Stimulated activated CD4-positive, alpha-beta T cell treated with anti-CD3 and anti-CD28 coated beads, Interleukin-4, amount 100 ng/mL, for 24 hours (primary cell): ENCODE measurements at regions not wholly inside any gene's neighbourhood (a gene's known extent, or its start where the extent isn't known, plus 50 kb on each side); places are given as distances from the start of the nearest gene placed in this dataset.

ENCODE experiments used
- DNase-seq: peaks from one replicate; pipeline ENCODE4 v3.0.0-alpha.2; 2020

- no peak for DNase-seq
Measured at GRCh38 chr21:29443411-29444010, 144.8 kb downstream of the BACH1 start.

GRCh38 chr21:29448766-29449165, 150.0 kb downstream of the BACH1 start:
- no peak for DNase-seq

- DNase-seq, result no peak
Measured at GRCh38 chr21:29449306-29449950, 150.7 kb downstream of the BACH1 start.

- DNase-seq, result no peak
Measured at GRCh38 chr21:29450058-29450457, 151.3 kb downstream of the BACH1 start.

GRCh38 chr21:29453511-29453910, 154.8 kb downstream of the BACH1 start:
- DNase-seq, result no peak

GRCh38 chr21:29454179-29454578, 155.5 kb downstream of the BACH1 start:
- DNase-seq, result no peak

GRCh38 chr21:29462479-29462878, 163.8 kb downstream of the BACH1 start:
- DNase-seq, result no peak

- no peak for DNase-seq
Measured at GRCh38 chr21:29465546-29465945, 166.8 kb downstream of the BACH1 start.

GRCh38 chr21:29466532-29466931, 167.8 kb downstream of the BACH1 start:
- no peak for DNase-seq

- DNase-seq, result no peak
Measured at GRCh38 chr21:29470397-29470796, 171.7 kb downstream of the BACH1 start.

GRCh38 chr21:29473808-29474207, 175.1 kb downstream of the BACH1 start:
- DNase-seq, result no peak

- DNase-seq, result no peak
Measured at GRCh38 chr21:29475329-29475728, 176.6 kb downstream of the BACH1 start.

GRCh38 chr21:29477347-29477746, 178.6 kb downstream of the BACH1 start:
- DNase-seq, result no peak

GRCh38 chr21:29477941-29478340, 179.2 kb downstream of the BACH1 start:
- no peak for DNase-seq

- no peak for DNase-seq
Measured at GRCh38 chr21:29481081-29481480, 182.4 kb downstream of the BACH1 start.

- DNase-seq, result no peak
Measured at GRCh38 chr21:29481641-29482040, 182.9 kb downstream of the BACH1 start.

GRCh38 chr21:29486306-29486807, 187.6 kb downstream of the BACH1 start:
- DNase-seq, result no peak
